HEK293 (cell line): ENCODE measurements at regions not wholly inside any gene's neighbourhood (a gene's known extent, or its start where the extent isn't known, plus 50 kb on each side); places are given as distances from the start of the nearest gene placed in this dataset.
"Not testable (repeated sequence)": the region's sequence is repeated elsewhere in the genome, so short reads cannot be mapped to it uniquely, and the experiment has no call there.

Source experiments
- CTCF ChIA-PET: fragments of 350-600 bp; formaldehyde crosslinking; extraction: SDS; loops from one replicate; lab custom pipeline; 2021; ENCODE audit warnings: antibody characterized with exemption; lab: Yijun Ruan, JAX
- POLR2A ChIA-PET: fragments of 300-600 bp; formaldehyde crosslinking; extraction: SDS; loops from one replicate; lab custom pipeline; 2020; ENCODE audit warnings: antibody characterized with exemption, inconsistent platforms; lab: Yijun Ruan, JAX
- H3K27ac ChIP-seq: fragments of 200-500 bp; sonication (Bioruptor generic); 2 replicates; pipeline ENCODE4 v1.5.1; 2014; ENCODE audit warnings: low read depth, low read length, control low read depth, inconsistent platforms; ENCODE audit errors: extremely low read depth
- H3K36me3 ChIP-seq, 2 experiments: fragments of 200-500 bp in 1 of 2; sonication (Bioruptor generic) in 1 of 2; 1 replicate in 1 of 2; 2 replicates in 1 of 2; pipeline ENCODE4 v1.5.1; 2014 to 2017; ENCODE audit warnings: inconsistent platforms in 2 of 2, low read length in 2 of 2; ENCODE audit not compliant: control insufficient read depth in 2 of 2, insufficient read depth in 1 of 2
- H3K4me1 ChIP-seq: fragments of 200-500 bp; sonication (Bioruptor generic); 2 replicates; pipeline ENCODE4 v1.5.1; 2014; ENCODE audit warnings: mild to moderate bottlenecking, low read length, inconsistent platforms; ENCODE audit not compliant: control insufficient read depth, insufficient read depth
- H3K4me3 ChIP-seq: 2 replicates; pipeline ENCODE4 v1.5.1; 2011; ENCODE audit warnings: low read depth, mild to moderate bottlenecking, control low read depth, low read length, moderate library complexity
- H3K9me3 ChIP-seq: fragments of 200-500 bp; sonication (Bioruptor generic); 2 replicates; pipeline ENCODE4 v1.5.1; 2014; ENCODE audit warnings: low read depth, low read length, inconsistent platforms; ENCODE audit not compliant: control insufficient read depth, insufficient read depth
- GFI1B ChIP-seq: fragments of 450-650 bp; formaldehyde crosslinking; IDR thresholded peaks from 2 replicates; pipeline ENCODE4 v1.5.1; 2016; ENCODE audit warnings: missing biosample characterization, missing genetic modification characterization
- KLF10 ChIP-seq: fragments of 450-650 bp; IDR thresholded peaks from 2 replicates; pipeline ENCODE4 v1.5.1; 2018; ENCODE audit warnings: missing biosample characterization, mild to moderate bottlenecking, missing genetic modification characterization
- ZFP37 ChIP-seq: fragments of 450-650 bp; formaldehyde crosslinking; IDR thresholded peaks from 2 replicates; pipeline ENCODE4 v1.5.1; 2016; ENCODE audit warnings: missing biosample characterization, missing genetic modification characterization
- ZNF175 ChIP-seq: fragments of 450-650 bp; formaldehyde crosslinking; IDR thresholded peaks from 2 replicates; pipeline ENCODE4 v1.5.1; 2016; ENCODE audit warnings: missing biosample characterization, missing genetic modification characterization
- ZNF239 ChIP-seq: fragments of 450-650 bp; formaldehyde crosslinking; IDR thresholded peaks from 2 replicates; pipeline ENCODE4 v1.5.1; 2016; ENCODE audit warnings: missing biosample characterization, missing genetic modification characterization
- ZNF324 ChIP-seq: fragments of 450-650 bp; formaldehyde crosslinking; IDR thresholded peaks from 2 replicates; pipeline ENCODE4 v1.5.1; 2016; ENCODE audit warnings: missing biosample characterization, missing genetic modification characterization
- ZNF530 ChIP-seq: fragments of 450-650 bp; formaldehyde crosslinking; IDR thresholded peaks from 2 replicates; pipeline ENCODE4 v1.5.1; 2016; ENCODE audit warnings: low read depth, missing biosample characterization, missing genetic modification characterization
- ZNF624 ChIP-seq: fragments of 450-650 bp; formaldehyde crosslinking; IDR thresholded peaks from 2 replicates; pipeline ENCODE4 v1.5.1; 2017; ENCODE audit warnings: missing biosample characterization, missing genetic modification characterization
- ZNF664 ChIP-seq: fragments of 450-650 bp; formaldehyde crosslinking; IDR thresholded peaks from 2 replicates; pipeline ENCODE4 v1.5.1; 2016; ENCODE audit warnings: missing biosample characterization, missing genetic modification characterization
- ZNF776 ChIP-seq: fragments of 450-650 bp; formaldehyde crosslinking; IDR thresholded peaks from 2 replicates; pipeline ENCODE4 v1.5.0; 2017; ENCODE audit warnings: missing biosample characterization, missing genetic modification characterization, borderline replicate concordance
- ZNF792 ChIP-seq: fragments of 450-650 bp; formaldehyde crosslinking; IDR thresholded peaks from 2 replicates; pipeline ENCODE4 v1.5.1; 2016; ENCODE audit warnings: missing biosample characterization, missing genetic modification characterization
- TF ChIP-seq, protein P1 (sequence below): fragments of 450-650 bp; formaldehyde crosslinking; IDR thresholded peaks from 2 replicates; pipeline ENCODE4 v1.5.1; 2016; ENCODE audit warnings: missing biosample characterization, missing genetic modification characterization
- TF ChIP-seq, protein P2 (sequence below): fragments of 450-650 bp; formaldehyde crosslinking; IDR thresholded peaks from 2 replicates; pipeline ENCODE4 v1.5.1; 2016; ENCODE audit warnings: missing biosample characterization, missing genetic modification characterization
- TF ChIP-seq, protein P3 (sequence below): fragments of 450-650 bp; formaldehyde crosslinking; IDR thresholded peaks from 2 replicates; pipeline ENCODE4 v1.5.1; 2016; ENCODE audit warnings: missing biosample characterization, missing genetic modification characterization, low read depth

DNA sequence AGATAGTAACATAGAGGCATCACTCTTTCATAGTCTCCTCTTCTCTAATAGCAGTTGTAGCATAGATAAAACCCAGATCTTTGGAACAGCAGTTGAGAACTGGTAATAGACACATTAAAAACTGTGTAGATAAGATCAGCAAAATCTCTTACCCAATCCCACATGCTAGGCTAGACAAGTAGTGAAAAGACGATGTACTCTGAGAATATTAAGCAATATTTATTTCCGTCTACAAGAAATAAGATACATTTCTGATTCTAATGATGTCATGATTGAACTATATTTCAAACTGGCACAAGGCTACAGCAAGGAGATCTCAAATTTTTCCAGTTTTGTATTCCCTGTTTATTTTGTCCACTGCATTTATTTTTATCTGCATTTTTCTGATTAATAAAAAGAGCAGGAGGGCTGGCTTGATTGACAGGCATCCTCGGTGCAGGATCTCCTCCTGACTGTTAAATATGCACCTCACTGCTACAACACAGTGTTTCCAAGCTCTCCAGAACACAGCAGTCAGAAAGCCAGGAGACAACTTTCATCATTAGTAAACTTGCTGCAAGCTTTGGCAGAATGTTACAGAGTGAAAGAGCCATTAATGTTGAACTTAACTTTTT lies 73.3 kb upstream of the ATIC start:
- ChIA-PET CTCF (no interaction called here), POLR2A (no interaction called here)
- no peaks in the 10 kb centered on the region for H3K9me3 ChIP-seq
- no peak overlapping the region for H3K4me3 ChIP-seq
- no peak overlapping the region for H3K27ac ChIP-seq
- H3K36me3 ChIP-seq, result no peaks in the 10 kb centered on the region
- no peaks in the 10 kb centered on the region for H3K4me1 ChIP-seq
- TF ChIP-seq, protein P1, sequence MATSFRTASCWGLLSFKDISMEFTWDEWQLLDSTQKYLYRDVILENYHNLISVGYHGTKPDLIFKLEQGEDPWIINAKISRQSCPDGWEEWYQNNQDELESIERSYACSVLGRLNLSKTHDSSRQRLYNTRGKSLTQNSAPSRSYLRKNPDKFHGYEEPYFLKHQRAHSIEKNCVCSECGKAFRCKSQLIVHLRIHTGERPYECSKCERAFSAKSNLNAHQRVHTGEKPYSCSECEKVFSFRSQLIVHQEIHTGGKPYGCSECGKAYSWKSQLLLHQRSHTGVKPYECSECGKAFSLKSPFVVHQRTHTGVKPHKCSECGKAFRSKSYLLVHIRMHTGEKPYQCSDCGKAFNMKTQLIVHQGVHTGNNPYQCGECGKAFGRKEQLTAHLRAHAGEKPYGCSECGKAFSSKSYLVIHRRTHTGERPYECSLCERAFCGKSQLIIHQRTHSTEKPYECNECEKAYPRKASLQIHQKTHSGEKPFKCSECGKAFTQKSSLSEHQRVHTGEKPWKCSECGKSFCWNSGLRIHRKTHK, result no peak
- TF ChIP-seq ZNF239 (tag by site-specific recombination), result no peak
- no peak for TF ChIP-seq ZNF664 (tag by site-specific recombination)
- TF ChIP-seq, protein P2, sequence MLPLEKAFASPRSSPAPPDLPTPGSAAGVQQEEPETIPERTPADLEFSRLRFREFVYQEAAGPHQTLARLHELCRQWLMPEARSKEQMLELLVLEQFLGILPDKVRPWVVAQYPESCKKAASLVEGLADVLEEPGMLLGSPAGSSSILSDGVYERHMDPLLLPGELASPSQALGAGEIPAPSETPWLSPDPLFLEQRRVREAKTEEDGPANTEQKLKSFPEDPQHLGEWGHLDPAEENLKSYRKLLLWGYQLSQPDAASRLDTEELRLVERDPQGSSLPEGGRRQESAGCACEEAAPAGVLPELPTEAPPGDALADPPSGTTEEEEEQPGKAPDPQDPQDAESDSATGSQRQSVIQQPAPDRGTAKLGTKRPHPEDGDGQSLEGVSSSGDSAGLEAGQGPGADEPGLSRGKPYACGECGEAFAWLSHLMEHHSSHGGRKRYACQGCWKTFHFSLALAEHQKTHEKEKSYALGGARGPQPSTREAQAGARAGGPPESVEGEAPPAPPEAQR (tag by site-specific recombination), result no peak

- no peak overlapping the region for H3K4me3 ChIP-seq
- TF ChIP-seq KLF10 (tag by site-specific recombination) (no peak), ZFP37 (no peak), GFI1B (tag by site-specific recombination) (no peak), ZNF324 (tag by site-specific recombination) (no peak), ZNF624 (tag by site-specific recombination) (no peak), ZNF792 (tag by site-specific recombination) (no peak), ZNF530 (tag by site-specific recombination) (no peak), ZNF175 (no peak), ZNF776 (tag by site-specific recombination) (no peak)
- TF ChIP-seq, protein P3, sequence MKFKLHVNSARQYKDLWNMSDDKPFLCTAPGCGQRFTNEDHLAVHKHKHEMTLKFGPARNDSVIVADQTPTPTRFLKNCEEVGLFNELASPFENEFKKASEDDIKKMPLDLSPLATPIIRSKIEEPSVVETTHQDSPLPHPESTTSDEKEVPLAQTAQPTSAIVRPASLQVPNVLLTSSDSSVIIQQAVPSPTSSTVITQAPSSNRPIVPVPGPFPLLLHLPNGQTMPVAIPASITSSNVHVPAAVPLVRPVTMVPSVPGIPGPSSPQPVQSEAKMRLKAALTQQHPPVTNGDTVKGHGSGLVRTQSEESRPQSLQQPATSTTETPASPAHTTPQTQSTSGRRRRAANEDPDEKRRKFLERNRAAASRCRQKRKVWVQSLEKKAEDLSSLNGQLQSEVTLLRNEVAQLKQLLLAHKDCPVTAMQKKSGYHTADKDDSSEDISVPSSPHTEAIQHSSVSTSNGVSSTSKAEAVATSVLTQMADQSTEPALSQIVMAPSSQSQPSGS (tag by site-specific recombination), result no peak
- TF ChIP-seq, all 188 proteins: peak for 0
- no peaks in the 10 kb centered on the region for H3K36me3 ChIP-seq
- no peaks in the 10 kb centered on the region for H3K9me3 ChIP-seq
- no peaks in the 10 kb centered on the region for H3K4me1 ChIP-seq
- no peak overlapping the region for H3K27ac ChIP-seq
- ChIA-PET CTCF (interaction anchor here (0.7 kb wide), 1 partner anchor 62 kb away, joined by 3 read pairs; no protein-coding TSS in a partner anchor), POLR2A (no interaction called here)
Measured at GRCh38 chr2:215236131-215236530, 75.7 kb upstream of the ATIC start.

GRCh38 chr2:215220221-215220620 lies 81.8 kb upstream of the ABCA12 start:
- H3K36me3 ChIP-seq, H3K9me3 ChIP-seq, H3K4me1 ChIP-seq, CTCF ChIA-PET, H3K27ac ChIP-seq, H3K4me3 ChIP-seq, POLR2A ChIA-PET: not testable (repeated sequence)
